ENCODE measurements at regions not wholly inside any gene's neighbourhood (a gene's known extent, or its start where the extent isn't known, plus 50 kb on each side); places are given as distances from the start of the nearest gene placed in this dataset.
"Not testable (repeated sequence)": the region's sequence is repeated elsewhere in the genome, so short reads cannot be mapped to it uniquely, and the experiment has no call there.

DNA sequence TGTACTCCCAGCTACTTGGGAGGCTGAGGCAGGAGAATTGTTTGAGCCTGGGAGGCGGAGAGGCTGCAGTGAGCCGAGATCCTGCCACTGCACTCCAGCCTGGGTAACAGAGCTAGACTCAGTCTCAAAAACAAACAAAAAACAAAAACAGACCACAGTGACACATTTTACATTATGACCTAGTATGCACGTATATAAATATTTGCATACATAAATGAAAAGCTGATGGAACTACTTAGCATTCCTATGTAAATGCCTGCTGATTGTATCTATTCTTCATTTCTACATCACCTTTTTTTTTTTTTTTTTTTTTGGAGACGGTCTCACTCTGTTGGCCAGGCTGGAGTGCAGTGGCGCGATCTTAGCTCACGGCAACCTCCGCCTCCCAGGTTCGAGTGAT lies 116.6 kb upstream of the PRKX start:
- TF ChIP-seq, protein P1, sequence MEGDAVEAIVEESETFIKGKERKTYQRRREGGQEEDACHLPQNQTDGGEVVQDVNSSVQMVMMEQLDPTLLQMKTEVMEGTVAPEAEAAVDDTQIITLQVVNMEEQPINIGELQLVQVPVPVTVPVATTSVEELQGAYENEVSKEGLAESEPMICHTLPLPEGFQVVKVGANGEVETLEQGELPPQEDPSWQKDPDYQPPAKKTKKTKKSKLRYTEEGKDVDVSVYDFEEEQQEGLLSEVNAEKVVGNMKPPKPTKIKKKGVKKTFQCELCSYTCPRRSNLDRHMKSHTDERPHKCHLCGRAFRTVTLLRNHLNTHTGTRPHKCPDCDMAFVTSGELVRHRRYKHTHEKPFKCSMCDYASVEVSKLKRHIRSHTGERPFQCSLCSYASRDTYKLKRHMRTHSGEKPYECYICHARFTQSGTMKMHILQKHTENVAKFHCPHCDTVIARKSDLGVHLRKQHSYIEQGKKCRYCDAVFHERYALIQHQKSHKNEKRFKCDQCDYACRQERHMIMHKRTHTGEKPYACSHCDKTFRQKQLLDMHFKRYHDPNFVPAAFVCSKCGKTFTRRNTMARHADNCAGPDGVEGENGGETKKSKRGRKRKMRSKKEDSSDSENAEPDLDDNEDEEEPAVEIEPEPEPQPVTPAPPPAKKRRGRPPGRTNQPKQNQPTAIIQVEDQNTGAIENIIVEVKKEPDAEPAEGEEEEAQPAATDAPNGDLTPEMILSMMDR (IDR thresholded peaks at IDR 0.05) = not testable (repeated sequence)
- TF ChIP-seq RFX5 (IDR thresholded peaks at IDR 0.05; ENCODE audit: low read length) = not testable (repeated sequence)

Data from SK-N-SH (cell line).